ENCODE measurements at regions not wholly inside any gene's neighbourhood (a gene's known extent, or its start where the extent isn't known, plus 50 kb on each side); places are given as distances from the start of the nearest gene placed in this dataset.

GRCh38 chr17:79362772-79363305 is 248.0 kb downstream of the RBFOX3 start:
- no peak overlapping the region for H3K27ac ChIP-seq
- H3K9ac ChIP-seq = no peak overlapping the region
- TF ChIP-seq Cebpa-rat (IDR thresholded peaks at IDR 0.05) = no peak
- no peaks in the 10 kb centered on the region for H3K36me3 ChIP-seq
- peaks cover 0 to 16% (median 0%) of the 10 kb centered on the region in 11 experiments; a peak in 3 of 22 replicates for H3K27me3 ChIP-seq
- no peak overlapping the region for H3K4me3 ChIP-seq
- no peaks in the 10 kb centered on the region for H3K9me3 ChIP-seq (replicated peaks in 1 of 11)
- H3K4me2 ChIP-seq = peak overlapping the region in 8 of 11 experiments; percentile 20 to 62 (median 38); a peak in 13 of 22 replicates
- H3K4me1 ChIP-seq = peaks cover 0 to 33% (median 23%) of the 10 kb centered on the region in 10 experiments; a peak in 14 of 20 replicates
- H4K20me1 ChIP-seq = peaks cover 0 to 25% (median 0%) of the 10 kb centered on the region in 11 experiments; a peak in 4 of 22 replicates

- no peak for TF ChIP-seq Cebpa-rat (IDR thresholded peaks at IDR 0.05)
- no peak overlapping the region for H3K9ac ChIP-seq
These were observed 248.7 kb downstream of the RBFOX3 start for GRCh38 chr17:79361873-79362771.

GRCh38 chr17:79361221-79361734 is 249.6 kb downstream of the RBFOX3 start:
- Histone ChIP-seq H3K4me2 (peak overlapping the region in 5 of 11 experiments; percentile 29 to 62 (median 59); a peak in 6 of 22 replicates), H4K20me1 (peaks cover 0 to 18% (median 0%) of the 10 kb centered on the region in 11 experiments; a peak in 4 of 22 replicates), H3K9me3 (replicated peaks in 1 of 11) (no peaks in the 10 kb centered on the region), H3K36me3 (no peaks in the 10 kb centered on the region), H3K4me1 (peaks cover 0 to 25% (median 19%) of the 10 kb centered on the region in 10 experiments; a peak in 14 of 20 replicates), H3K27ac (no peak overlapping the region), H3K9ac (no peak overlapping the region), H3K4me3 (no peak overlapping the region), H3K27me3 (peaks cover 0 to 16% (median 0%) of the 10 kb centered on the region in 11 experiments; a peak in 3 of 22 replicates)
- TF ChIP-seq Cebpa-rat (IDR thresholded peaks at IDR 0.05) = no peak

More at GRCh38 chr17:79361873-79362771, 248.7 kb downstream of the RBFOX3 start:
- Histone ChIP-seq H4K20me1 (peaks cover 0 to 25% (median 0%) of the 10 kb centered on the region in 11 experiments; a peak in 4 of 22 replicates), H3K9me3 (replicated peaks in 1 of 11) (no peaks in the 10 kb centered on the region), H3K4me1 (peaks cover 0 to 27% (median 19%) of the 10 kb centered on the region in 10 experiments; a peak in 14 of 20 replicates), H3K36me3 (no peaks in the 10 kb centered on the region), H3K27me3 (peaks cover 0 to 16% (median 0%) of the 10 kb centered on the region in 11 experiments; a peak in 3 of 22 replicates), H3K27ac (no peak overlapping the region), H3K4me3 (no peak overlapping the region), H3K4me2 (peak overlapping the region in 8 of 11 experiments; percentile 20 to 62 (median 38); a peak in 14 of 22 replicates)

- TF ChIP-seq Cebpa-rat (IDR thresholded peaks at IDR 0.05) = no peak
- no peaks in the 10 kb centered on the region for H3K9me3 ChIP-seq (replicated peaks in 1 of 11)
- H4K20me1 ChIP-seq = peaks cover 0 to 10% (median 0%) of the 10 kb centered on the region in 11 experiments; a peak in 4 of 22 replicates
- no peak overlapping the region for H3K9ac ChIP-seq
- no peaks in the 10 kb centered on the region for H3K36me3 ChIP-seq
- H3K27ac ChIP-seq = no peak overlapping the region
- H3K4me3 ChIP-seq = no peak overlapping the region
- no peak overlapping the region for H3K4me2 ChIP-seq
- H3K4me1 ChIP-seq = peaks cover 0 to 25% (median 19%) of the 10 kb centered on the region in 10 experiments; a peak in 14 of 20 replicates
- peaks cover 0 to 16% (median 0%) of the 10 kb centered on the region in 11 experiments; a peak in 3 of 22 replicates for H3K27me3 ChIP-seq
These were observed 250.7 kb downstream of the RBFOX3 start for GRCh38 chr17:79360196-79360595.

GRCh38 chr17:79356839-79357447 is 253.9 kb downstream of the RBFOX3 start:
- 0 out of 22 replicates have a peak, but pooled peaks cover 0 to 7% (median 0%) of the 10 kb centered on the region in 11 experiments for H3K27me3 ChIP-seq
- no peak overlapping the region for H3K4me3 ChIP-seq
- H3K4me2 ChIP-seq = no peak overlapping the region
- no peak overlapping the region for H3K27ac ChIP-seq
- peaks cover 12 to 18% (median 14%) of the 10 kb centered on the region in 11 experiments for H3K9me3 ChIP-seq (replicated peaks in 1 of 11)
- peaks cover 0 to 8% (median 3%) of the 10 kb centered on the region in 10 experiments; a peak in 14 of 20 replicates for H3K4me1 ChIP-seq
- no peak overlapping the region for H3K9ac ChIP-seq
- no peak for TF ChIP-seq Cebpa-rat (IDR thresholded peaks at IDR 0.05)
- peaks cover 0 to 10% (median 0%) of the 10 kb centered on the region in 11 experiments; a peak in 2 of 22 replicates for H4K20me1 ChIP-seq
- 0 out of 22 replicates have a peak, but pooled peaks cover 0 to 4% (median 0%) of the 10 kb centered on the region in 11 experiments for H3K36me3 ChIP-seq

GRCh38 chr17:79355165-79355564 is 255.7 kb downstream of the RBFOX3 start:
- no peak overlapping the region for H3K9ac ChIP-seq
- no peak overlapping the region for H3K4me3 ChIP-seq
- no peaks in the 10 kb centered on the region for H3K27me3 ChIP-seq
- peaks cover 15 to 29% (median 20%) of the 10 kb centered on the region in 11 experiments for H3K9me3 ChIP-seq (replicated peaks in 1 of 11)
- H3K27ac ChIP-seq = no peak overlapping the region
- no peaks in the 10 kb centered on the region; a peak in 2 of 22 replicates for H4K20me1 ChIP-seq
- no peaks in the 10 kb centered on the region for H3K4me1 ChIP-seq
- H3K4me2 ChIP-seq = no peak overlapping the region
- H3K36me3 ChIP-seq = 0 out of 22 replicates have a peak, but pooled peaks cover 0 to 4% (median 0%) of the 10 kb centered on the region in 11 experiments
- TF ChIP-seq Cebpa-rat (IDR thresholded peaks at IDR 0.05) = no peak

GRCh38 chr17:79354173-79354820 is 256.6 kb downstream of the RBFOX3 start:
- no peak overlapping the region for H3K4me3 ChIP-seq
- 0 out of 22 replicates have a peak, but pooled peaks cover 0 to 4% (median 0%) of the 10 kb centered on the region in 11 experiments for H3K36me3 ChIP-seq
- H4K20me1 ChIP-seq = no peaks in the 10 kb centered on the region; a peak in 2 of 22 replicates
- no peak for TF ChIP-seq Cebpa-rat (IDR thresholded peaks at IDR 0.05)
- no peak overlapping the region for H3K4me2 ChIP-seq
- no peaks in the 10 kb centered on the region; a peak in 1 of 22 replicates for H3K27me3 ChIP-seq
- peaks cover 15 to 29% (median 20%) of the 10 kb centered on the region in 11 experiments for H3K9me3 ChIP-seq (replicated peaks in 1 of 11)
- no peaks in the 10 kb centered on the region for H3K4me1 ChIP-seq
- no peak overlapping the region for H3K27ac ChIP-seq
- no peak overlapping the region for H3K9ac ChIP-seq

GRCh38 chr17:79353548-79353947 is 257.3 kb downstream of the RBFOX3 start:
- Histone ChIP-seq H3K4me3 (no peak overlapping the region), H3K9ac (no peak overlapping the region), H3K27me3 (no peaks in the 10 kb centered on the region; a peak in 1 of 22 replicates), H3K4me1 (no peaks in the 10 kb centered on the region), H3K27ac (no peak overlapping the region), H3K9me3 (replicated peaks in 1 of 11) (peaks cover 15 to 29% (median 20%) of the 10 kb centered on the region in 11 experiments), H3K36me3 (0 out of 22 replicates have a peak, but pooled peaks cover 0 to 4% (median 0%) of the 10 kb centered on the region in 11 experiments), H3K4me2 (no peak overlapping the region), H4K20me1 (no peaks in the 10 kb centered on the region; a peak in 2 of 22 replicates)
- TF ChIP-seq Cebpa-rat (IDR thresholded peaks at IDR 0.05) = no peak

All from BLaER1 treated with 17β-estradiol and CSF1 and Interleukin-3, amounts not matched to agents 10 nM and 100 nM (cell line).